Fibroblast of pulmonary artery (primary cell): ENCODE measurements at regions not wholly inside any gene's neighbourhood (a gene's known extent, or its start where the extent isn't known, plus 50 kb on each side); places are given as distances from the start of the nearest gene placed in this dataset.
"Not testable (repeated sequence)": the region's sequence is repeated elsewhere in the genome, so short reads cannot be mapped to it uniquely, and the experiment has no call there.

ENCODE experiments used
- DNase-seq: peaks from one replicate; pipeline ENCODE4 v3.0.0-alpha.2; 2010; ENCODE audit warnings: low read depth
- H3K4me3 ChIP-seq: replicated peaks from 2 replicates; pipeline ENCODE4 v1.5.1; 2011; ENCODE audit warnings: low read depth, mild to moderate bottlenecking, control low read depth, low read length, moderate library complexity
- CTCF ChIP-seq: IDR thresholded peaks from 2 replicates; pipeline ENCODE4 v1.5.1; 2011; ENCODE audit warnings: mild to moderate bottlenecking, control low read depth, low read length, inconsistent platforms; ENCODE audit errors: missing control alignments

GRCh38 chr5:56386046-56386445, 152.9 kb upstream of the ANKRD55 start:
- DNase-seq = no peak
- no peak for TF ChIP-seq CTCF
- no peak overlapping the region for H3K4me3 ChIP-seq

- no peak for TF ChIP-seq CTCF
Observed at GRCh38 chr5:56384186-56384585, 151.1 kb upstream of the ANKRD55 start.

GRCh38 chr5:56383761-56384160, 150.6 kb upstream of the ANKRD55 start:
- no peak for TF ChIP-seq CTCF
- H3K4me3 ChIP-seq = no peak overlapping the region
- DNase-seq = no peak

More at GRCh38 chr5:56384186-56384585, 151.1 kb upstream of the ANKRD55 start:
- DNase-seq = peak; percentile 91
- no peak overlapping the region for H3K4me3 ChIP-seq

GRCh38 chr5:56382896-56383295, 149.8 kb upstream of the ANKRD55 start:
- H3K4me3 ChIP-seq = no peak overlapping the region
- no peak for DNase-seq
- no peak for TF ChIP-seq CTCF

GRCh38 chr5:56377573-56377972, 144.4 kb upstream of the ANKRD55 start:
- TF ChIP-seq CTCF = no peak
- no peak overlapping the region for H3K4me3 ChIP-seq
- peak; percentile 28 for DNase-seq

GRCh38 chr5:56376128-56376527, 143.0 kb upstream of the ANKRD55 start:
- no peak overlapping the region for H3K4me3 ChIP-seq
- no peak for TF ChIP-seq CTCF
- DNase-seq = no peak

- TF ChIP-seq CTCF = no peak
- DNase-seq = no peak
- H3K4me3 ChIP-seq = no peak overlapping the region
Observed at GRCh38 chr5:56375011-56375410, 141.9 kb upstream of the ANKRD55 start.

GRCh38 chr5:56372491-56372890, 139.4 kb upstream of the ANKRD55 start:
- DNase-seq = not testable (repeated sequence)

More at GRCh38 chr5:56372491-56372890, 139.4 kb upstream of the ANKRD55 start:
- not testable (repeated sequence) for H3K4me3 ChIP-seq
